GM23338 (cell line): ENCODE measurements at regions not wholly inside any gene's neighbourhood (a gene's known extent, or its start where the extent isn't known, plus 50 kb on each side); places are given as distances from the start of the nearest gene placed in this dataset.
"Not testable (repeated sequence)": the region's sequence is repeated elsewhere in the genome, so short reads cannot be mapped to it uniquely, and the experiment has no call there.

Experiments
- ATAC-seq: fragments of 200-7000 bp; cut with Tn5 transposase; 3 replicates; pipeline ENCODE4 v1.9.1; 2020
- DNase-seq: peaks from one replicate; pipeline ENCODE4 v3.0.0-alpha.2; 2015; ENCODE audit warnings: low spot score
- H2AFZ ChIP-seq: fragments of 200-600 bp; sonication (generic); 2 replicates; pipeline ENCODE4 v1.8.0; 2016; ENCODE audit warnings: antibody characterized with exemption, mild to moderate bottlenecking, moderate library complexity
- H3F3A ChIP-seq: fragments of 200-600 bp; sonication (generic); replicated peaks from 2 replicates; pipeline ENCODE4 v1.8.0; 2017; ENCODE audit warnings: antibody characterized with exemption, mixed run types, low read depth
- H3K27ac ChIP-seq: fragments of 200-600 bp; sonication (generic); 2 replicates; pipeline ENCODE4 v1.6.1; 2016; ENCODE audit warnings: low read depth
- H3K27me3 ChIP-seq: fragments of 200-600 bp; sonication (generic); 2 replicates; pipeline ENCODE4 v1.8.0; 2016; ENCODE audit warnings: mild to moderate bottlenecking, mixed run types, moderate library complexity; ENCODE audit not compliant: insufficient read depth
- H3K36me3 ChIP-seq: fragments of 200-600 bp; sonication (generic); 2 replicates; pipeline ENCODE4 v1.8.0; 2016; ENCODE audit warnings: mild to moderate bottlenecking; ENCODE audit not compliant: insufficient read depth
- H3K4me1 ChIP-seq: fragments of 200-600 bp; sonication (generic); 2 replicates; pipeline ENCODE4 v1.8.0; 2016; ENCODE audit warnings: mild to moderate bottlenecking, moderate library complexity; ENCODE audit not compliant: insufficient read depth
- H3K4me2 ChIP-seq: fragments of 200-600 bp; sonication (generic); 2 replicates; pipeline ENCODE4 v1.7.1; 2017; ENCODE audit warnings: mixed run types
- H3K4me3 ChIP-seq: fragments of 200-600 bp; sonication (generic); 2 replicates; pipeline ENCODE4 v1.6.1; 2016; ENCODE audit warnings: mixed run types
- H3K79me2 ChIP-seq: fragments of 200-600 bp; sonication (generic); replicated peaks from 2 replicates; pipeline ENCODE4 v1.8.0; 2017; ENCODE audit warnings: mild to moderate bottlenecking; ENCODE audit not compliant: insufficient read depth
- H3K9me2 ChIP-seq: fragments of 200-600 bp; sonication (generic); 2 replicates; pipeline ENCODE4 v1.8.0; 2017; ENCODE audit not compliant: insufficient read depth
- H4K20me1 ChIP-seq: fragments of 200-600 bp; sonication (generic); replicated peaks from 2 replicates; pipeline ENCODE4 v1.8.0; 2017; ENCODE audit warnings: mild to moderate bottlenecking; ENCODE audit not compliant: insufficient read depth
- H3K27ac Mint-ChIP-seq: 2 replicates; pipeline ENCODE4 v1.8.0; 2020; ENCODE audit warnings: inconsistent platforms, mild to moderate bottlenecking, moderate library complexity, mixed read lengths
- H3K27me3 Mint-ChIP-seq: 3 replicates; pipeline ENCODE4 v1.8.0; 2022; ENCODE audit warnings: low read depth, mild to moderate bottlenecking, moderate library complexity, mixed read lengths, inconsistent platforms; ENCODE audit not compliant: insufficient read depth, poor library complexity
- H3K36me3 Mint-ChIP-seq: 3 replicates; pipeline ENCODE4 v1.8.0; 2021; ENCODE audit warnings: low read depth, mild to moderate bottlenecking, inconsistent platforms, moderate library complexity, mixed read lengths
- H3K4me1 Mint-ChIP-seq: 3 replicates; pipeline ENCODE4 v1.8.0; 2020; ENCODE audit warnings: mild to moderate bottlenecking, inconsistent platforms, mixed read lengths
- H3K4me3 Mint-ChIP-seq: 3 replicates; pipeline ENCODE4 v1.8.0; 2021; ENCODE audit warnings: moderate library complexity, mild to moderate bottlenecking, inconsistent platforms, mixed read lengths
- H3K9me3 Mint-ChIP-seq: 3 replicates; pipeline ENCODE4 v1.8.0; 2020; ENCODE audit warnings: moderate library complexity, mild to moderate bottlenecking, inconsistent platforms, mixed read lengths
- CREB1 ChIP-seq: fragments of 250-450 bp; sonication (Bioruptor Pico); IDR thresholded peaks from 2 replicates; pipeline ENCODE4 v1.5.0; 2020; ENCODE audit warnings: low read depth, mild to moderate bottlenecking, moderate library complexity
- CTCF ChIP-seq, 2 experiments: fragments of 200-600 bp in 1 of 2; sonication (generic) in 1 of 2; conservative IDR thresholded peaks; 2 replicates each; pipeline versions ENCODE4 v1.5.1 to v1.6.1; 2016 to 2017; ENCODE audit warnings: antibody characterized with exemption in 2 of 2, low read depth in 2 of 2, mild to moderate bottlenecking in 2 of 2, moderate library complexity in 1 of 2
- ETS1 ChIP-seq: IDR thresholded peaks from 2 replicates; pipeline ENCODE4 v1.6.1; 2016; ENCODE audit warnings: antibody characterized with exemption
- EZH2 ChIP-seq: fragments of 200-600 bp; sonication (generic); IDR thresholded peaks from one replicate; pipeline ENCODE4 v1.8.0; 2017; ENCODE audit warnings: antibody characterized with exemption, mild to moderate bottlenecking, low read depth; ENCODE audit not compliant: unreplicated experiment
- EZH2phosphoT487 ChIP-seq: fragments of 200-600 bp; sonication (generic); IDR thresholded peaks from one replicate; pipeline ENCODE4 v1.8.1; 2018; ENCODE audit warnings: antibody characterized with exemption; ENCODE audit not compliant: unreplicated experiment
- JUNB ChIP-seq: IDR thresholded peaks from one replicate; pipeline ENCODE4 v1.6.1; 2016; ENCODE audit warnings: antibody characterized with exemption; ENCODE audit not compliant: unreplicated experiment
- REST ChIP-seq: IDR thresholded peaks from one replicate; pipeline ENCODE4 v1.6.1; 2018; ENCODE audit warnings: antibody characterized with exemption; ENCODE audit not compliant: unreplicated experiment
- STAT1 ChIP-seq: IDR thresholded peaks from one replicate; pipeline ENCODE4 v1.6.1; 2016; ENCODE audit warnings: antibody characterized with exemption; ENCODE audit not compliant: unreplicated experiment
- ZNF114 ChIP-seq: fragments of 250-450 bp; sonication (Bioruptor Pico); IDR thresholded peaks from 2 replicates; pipeline ENCODE4 v1.5.0; 2020; ENCODE audit warnings: mild to moderate bottlenecking, moderate library complexity
- ZNF331 ChIP-seq: fragments of 250-450 bp; sonication (Bioruptor Pico); IDR thresholded peaks from 2 replicates; pipeline ENCODE4 v1.5.0; 2020; ENCODE audit warnings: low read depth, mild to moderate bottlenecking, moderate library complexity
- ZNF462 ChIP-seq: fragments of 250-450 bp; sonication (Bioruptor Pico); IDR thresholded peaks from 2 replicates; pipeline ENCODE4 v1.5.0; 2020; ENCODE audit warnings: mild to moderate bottlenecking, moderate library complexity

- H3K4me2 ChIP-seq: no peak overlapping the region
- DNase-seq: no peak
- Mint-ChIP-seq H3K4me3 (no peak overlapping the region), H3K27ac (no peak overlapping the region), H3K4me1 (peaks cover 6% of the 10 kb centered on the region; the same call in 2 of the 3 replicates), H3K9me3 (peaks cover 36% of the 10 kb centered on the region), H3K27me3 (peaks cover 2% of the 10 kb centered on the region), H3K36me3 (peaks cover 17% of the 10 kb centered on the region; the same call in 2 of the 3 replicates)
- TF ChIP-seq EZH2phosphoT487: no peak
- no peak for TF ChIP-seq ZNF114
- no peak for TF ChIP-seq STAT1
- TF ChIP-seq REST: no peak
- no peak for TF ChIP-seq EZH2
- TF ChIP-seq JUNB: no peak
- no peak for TF ChIP-seq ETS1
- TF ChIP-seq ZNF462: no peak
- no peak for TF ChIP-seq CREB1 (CRISPR knock-in tag)
- no peak for TF ChIP-seq ZNF331
- TF ChIP-seq CTCF (conservative IDR thresholded peaks at IDR 0.05; ENCODE audit: low read depth in 2 of 2): no peak
- ATAC-seq: no peak
- H3K4me1 ChIP-seq: no peaks in the 10 kb centered on the region
- no peaks in the 10 kb centered on the region for H3K27me3 ChIP-seq
- no peak overlapping the region for H3K27ac ChIP-seq
- H3K79me2 ChIP-seq: no peaks in the 10 kb centered on the region
- H3K36me3 ChIP-seq: no peaks in the 10 kb centered on the region
- no peaks in the 10 kb centered on the region; the same call in 1 of the 2 replicates for H3K9me2 ChIP-seq
- no peak overlapping the region for H3K4me3 ChIP-seq
- H2AFZ ChIP-seq: no peak overlapping the region
- no peaks in the 10 kb centered on the region for H4K20me1 ChIP-seq
- no peaks in the 10 kb centered on the region for H3F3A ChIP-seq
These were observed 207.8 kb upstream of the KIT start for GRCh38 chr4:54449999-54450398.

- Mint-ChIP-seq H3K36me3 (peaks cover 13% of the 10 kb centered on the region; the same call in 2 of the 3 replicates), H3K9me3 (peaks cover 24% of the 10 kb centered on the region)
- not testable (repeated sequence) for H3K4me3 ChIP-seq, H3F3A ChIP-seq, H3K27me3 Mint-ChIP-seq, H3K4me3 Mint-ChIP-seq, H4K20me1 ChIP-seq, H3K27ac Mint-ChIP-seq, H3K79me2 ChIP-seq, DNase-seq, H3K4me1 Mint-ChIP-seq, H3K36me3 ChIP-seq, H2AFZ ChIP-seq, H3K4me1 ChIP-seq, H3K27ac ChIP-seq, H3K9me2 ChIP-seq, H3K4me2 ChIP-seq, ATAC-seq, H3K27me3 ChIP-seq
These were observed 190.8 kb upstream of the KIT start for GRCh38 chr4:54466960-54467359.
